ENCODE measurements at regions not wholly inside any gene's neighbourhood (a gene's known extent, or its start where the extent isn't known, plus 50 kb on each side); places are given as distances from the start of the nearest gene placed in this dataset.

DNA sequence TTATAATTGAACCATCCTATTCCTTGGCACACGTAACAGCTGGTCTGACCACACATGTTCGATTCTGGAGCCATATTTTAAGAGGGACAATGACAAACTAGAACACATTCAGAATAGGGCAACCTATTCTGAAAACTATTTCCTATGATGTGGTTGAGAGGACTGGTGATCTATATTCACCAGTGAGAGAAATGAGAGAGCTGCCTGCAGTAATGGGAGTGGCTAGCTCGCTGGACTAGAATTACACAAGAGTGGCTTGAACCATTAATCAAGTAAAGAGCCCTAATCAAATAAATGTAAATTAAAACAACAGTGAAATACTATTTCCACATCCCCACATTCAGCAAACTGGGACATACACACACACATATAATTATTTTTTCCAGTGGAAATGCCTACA lies 55.3 kb upstream of the LY86 start:
- no peak for DNase-seq

DNA sequence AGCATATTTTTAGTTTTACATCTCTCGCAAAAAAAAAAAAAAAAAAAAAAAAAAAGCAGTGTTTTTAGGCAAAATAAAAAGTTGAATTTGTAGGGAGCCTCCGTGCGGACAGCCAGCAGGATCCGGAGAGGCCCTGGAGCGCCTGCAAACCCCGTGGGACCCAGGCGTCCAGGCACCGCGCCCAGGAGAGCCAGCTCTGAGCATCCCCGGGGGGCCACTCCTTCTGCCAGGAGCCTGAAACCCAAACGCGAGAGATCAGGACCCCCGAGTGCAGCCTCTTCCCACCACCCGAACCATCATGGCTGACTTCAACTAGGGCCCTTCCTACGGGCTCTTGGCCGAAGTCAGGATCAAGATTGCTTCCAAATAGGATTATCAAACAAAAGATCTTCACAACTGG lies 54.1 kb upstream of the LY86 start:
- DNase-seq = no peak

DNA sequence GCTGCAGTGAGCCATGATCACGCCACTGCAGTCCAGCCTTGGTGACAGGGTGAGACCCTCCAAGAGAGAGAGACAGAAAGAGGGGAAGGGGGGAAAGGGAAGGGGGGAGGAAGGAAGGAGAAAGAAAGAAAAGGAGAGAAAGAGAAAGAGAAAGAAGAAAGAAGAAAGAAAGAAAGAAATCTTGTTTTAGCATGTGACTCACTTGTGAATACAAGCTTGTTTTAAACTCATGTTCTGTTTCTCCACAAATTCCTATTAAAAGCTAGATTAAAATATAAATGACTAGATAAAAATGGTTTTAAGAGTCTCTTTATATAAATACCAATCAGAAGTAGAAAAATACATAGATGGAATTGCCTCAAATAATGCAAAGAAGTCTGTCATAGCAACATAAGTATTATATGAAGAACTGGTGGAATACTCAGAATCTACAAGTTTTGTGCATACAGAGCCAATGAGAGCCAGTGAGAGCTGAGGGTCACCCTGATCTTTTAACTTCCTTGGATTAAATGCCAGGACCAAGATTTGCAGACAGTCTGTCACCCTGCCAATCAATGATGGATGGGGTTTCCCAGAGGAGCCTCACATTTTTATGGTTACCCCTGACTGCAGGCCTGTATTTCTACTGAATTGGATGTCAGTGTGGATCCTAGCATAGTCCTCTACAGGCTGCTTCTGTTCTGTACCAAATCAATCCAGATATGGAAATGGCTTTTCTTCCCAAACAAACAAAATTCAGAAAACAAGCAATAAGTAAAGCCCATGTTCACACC lies 50.8 kb upstream of the LY86 start:
- no peak for DNase-seq

DNA sequence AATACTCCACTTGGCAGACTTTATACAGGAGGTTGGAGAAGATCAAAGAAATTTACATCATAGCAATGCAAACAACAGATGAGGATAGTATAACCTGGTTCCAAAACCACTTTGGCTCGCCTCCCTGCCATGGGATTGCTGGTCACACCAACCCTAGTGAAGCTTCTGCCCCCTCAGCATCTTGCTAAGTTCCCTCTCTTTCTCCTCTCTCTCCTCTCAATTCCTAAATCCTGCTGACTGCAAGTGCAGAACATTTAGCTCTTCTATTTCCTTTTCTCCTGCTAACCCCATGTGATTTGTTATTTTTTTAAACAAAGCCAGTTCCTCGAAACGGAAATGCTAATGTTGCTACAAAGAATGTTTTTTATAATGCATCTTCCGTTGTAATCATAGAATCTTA lies 50.3 kb upstream of the LY86 start:
- no peak for DNase-seq

Measured in SIG-M5 (cell line).